HCEC 1CT (cell line): ENCODE measurements at regions not wholly inside any gene's neighbourhood (a gene's known extent, or its start where the extent isn't known, plus 50 kb on each side); places are given as distances from the start of the nearest gene placed in this dataset.
"Not testable (repeated sequence)": the region's sequence is repeated elsewhere in the genome, so short reads cannot be mapped to it uniquely, and the experiment has no call there.

Experiments used
- DNase-seq: peaks from one replicate; pipeline ENCODE4 v3.0.0-alpha.2; 2017

- DNase-seq = no peak
These were observed 156.1 kb upstream of the RIMS1 start for GRCh38 chr6:71730284-71730683.

GRCh38 chr6:71733970-71734899 is 152.1 kb upstream of the RIMS1 start:
- no peak for DNase-seq

- DNase-seq = no peak
These were observed 148.4 kb upstream of the RIMS1 start for GRCh38 chr6:71737953-71738352.

GRCh38 chr6:71745525-71745924 is 140.8 kb upstream of the RIMS1 start:
- DNase-seq = no peak

GRCh38 chr6:71766146-71766760 is 120.1 kb upstream of the RIMS1 start:
- no peak for DNase-seq

- no peak for DNase-seq
These were observed 119.6 kb upstream of the RIMS1 start for GRCh38 chr6:71766796-71767195.

- DNase-seq = no peak
These were observed 118.0 kb upstream of the RIMS1 start for GRCh38 chr6:71768356-71768755.

- DNase-seq = no peak
These were observed 77.5 kb upstream of the RIMS1 start for GRCh38 chr6:71808865-71809264.

- DNase-seq = no peak
These were observed 75.5 kb upstream of the RIMS1 start for GRCh38 chr6:71810880-71811279.

GRCh38 chr6:71822625-71823024 is 63.7 kb upstream of the RIMS1 start:
- DNase-seq = no peak

- not testable (repeated sequence) for DNase-seq
These were observed 54.1 kb upstream of the RIMS1 start for GRCh38 chr6:71832110-71832764.
